T-cell (primary cell): ENCODE measurements at regions not wholly inside any gene's neighbourhood (a gene's known extent, or its start where the extent isn't known, plus 50 kb on each side); places are given as distances from the start of the nearest gene placed in this dataset.

ENCODE experiments used
- ATAC-seq, 4 experiments: fragments of 200-7000 bp in 3 of 4; fragments of 150-1000 bp in 1 of 4; cut with Tn5 transposase; replicated peaks in 1 of 4; 1 replicate in 3 of 4; 2 replicates in 1 of 4; pipeline ENCODE4 v1.10.0; 2021; ENCODE audit warnings: moderate library complexity in 3 of 4, mild to moderate bottlenecking in 2 of 4, moderate number of reproducible peaks in 1 of 4
- CTCF ChIA-PET, 2 donors: fragments of 300-600 bp; sonication (Branson Sonifier 250); formaldehyde crosslinking; loops; one replicate each; lab custom pipeline; 2022; ENCODE audit warnings: antibody characterized with exemption in 2 of 2; lab: Charles Lee
- POLR2A ChIA-PET, 2 donors: fragments of 300-600 bp; sonication (Branson Sonifier 250); formaldehyde crosslinking; loops; one replicate each; lab custom pipeline; 2022; ENCODE audit warnings: antibody characterized with exemption in 2 of 2; lab: Charles Lee
- DNase-seq, 35 experiments: peaks; one replicate each; pipeline versions ENCODE4 v3.0.0 to v3.0.0-alpha.2; 2013 to 2023
- H3K27ac ChIP-seq: one replicate; pipeline ENCODE4 v1.5.1; 2013; ENCODE audit warnings: low read length
- H3K27me3 ChIP-seq, 2 experiments: replicated peaks in 1 of 2; 1 replicate in 1 of 2; 2 replicates in 1 of 2; pipeline versions ENCODE4 v1.6.1 to v1.7.0; 2013; ENCODE audit warnings: low read length in 1 of 2, mixed read lengths in 1 of 2; ENCODE audit not compliant: control insufficient read depth in 2 of 2, insufficient read depth in 2 of 2; ENCODE audit errors: extremely low read depth in 1 of 2
- H3K36me3 ChIP-seq, 2 donors: 1 replicate in 1 of 2; 2 replicates in 1 of 2; pipeline versions ENCODE4 v1.6.1 to v1.7.0; 2013; ENCODE audit warnings: low read length in 1 of 2; ENCODE audit not compliant: control insufficient read depth in 2 of 2, insufficient read depth in 1 of 2; ENCODE audit errors: extremely low read depth in 1 of 2
- H3K4me1 ChIP-seq, 2 experiments: 1 replicate in 1 of 2; 2 replicates in 1 of 2; pipeline versions ENCODE4 v1.6.1 to v1.7.0; 2013; ENCODE audit warnings: low read length in 2 of 2, mixed read lengths in 1 of 2; ENCODE audit not compliant: insufficient read depth in 2 of 2, control insufficient read depth in 1 of 2; ENCODE audit errors: extremely low read depth in 1 of 2
- H3K4me3 ChIP-seq, 2 donors: 1 replicate in 1 of 2; 2 replicates in 1 of 2; pipeline versions ENCODE4 v1.5.1 to v1.7.0; 2013; ENCODE audit warnings: mild to moderate bottlenecking in 2 of 2, low read length in 1 of 2, moderate library complexity in 1 of 2; ENCODE audit not compliant: control insufficient read depth in 1 of 2; ENCODE audit errors: extremely low read depth in 1 of 2
- H3K9me3 ChIP-seq: 2 replicates; pipeline ENCODE4 v1.7.0; 2013
- H3K27ac Mint-ChIP-seq, 2 donors: one replicate each; pipeline ENCODE4 v1.8.0; 2020 to 2021; ENCODE audit warnings: mild to moderate bottlenecking in 2 of 2, mixed read lengths in 2 of 2
- H3K27me3 Mint-ChIP-seq, 2 donors: one replicate each; pipeline ENCODE4 v1.8.0; 2021 to 2022; ENCODE audit warnings: mixed read lengths in 2 of 2
- H3K36me3 Mint-ChIP-seq: one replicate; pipeline ENCODE4 v1.8.0; 2021; ENCODE audit warnings: mixed read lengths
- H3K4me1 Mint-ChIP-seq, 3 donors: one replicate each; pipeline ENCODE4 v1.8.0; 2020 to 2022; ENCODE audit warnings: mixed read lengths in 3 of 3, mild to moderate bottlenecking in 1 of 3
- H3K4me3 Mint-ChIP-seq, 3 donors: one replicate each; pipeline ENCODE4 v1.8.0; 2020 to 2022; ENCODE audit warnings: mild to moderate bottlenecking in 3 of 3, mixed read lengths in 3 of 3, moderate library complexity in 3 of 3
- H3K9me3 Mint-ChIP-seq, 3 donors: one replicate each; pipeline ENCODE4 v1.8.0; 2020 to 2022; ENCODE audit warnings: mixed read lengths in 3 of 3
- WGBS: methylation state at CpG from one replicate; pipeline ENCODE4 v1.1.5; 2013; ENCODE audit warnings: missing lambda C conversion rate; ENCODE audit not compliant: insufficient coverage; 5-methylcytosine and 5-hydroxymethylcytosine counted together

GRCh38 chr13:46964789-46965527 lies 68.1 kb upstream of the HTR2A start:
- H3K4me1 Mint-ChIP-seq = no peaks in the 10 kb centered on the region
- H3K36me3 Mint-ChIP-seq = no peaks in the 10 kb centered on the region
- ChIA-PET CTCF (no interaction called here), POLR2A (no interaction called here)
- Histone ChIP-seq H3K36me3 (no peaks in the 10 kb centered on the region), H3K4me1 (no peaks in the 10 kb centered on the region), H3K27me3 (peaks cover 0 to 3% of the 10 kb centered on the region in 2 experiments), H3K9me3 (no peaks in the 10 kb centered on the region), H3K27ac (no peak overlapping the region), H3K4me3 (no peak overlapping the region)
- H3K27ac Mint-ChIP-seq = no peak overlapping the region
- DNase-seq = no peak
- peaks cover 0 to 14% of the 10 kb centered on the region in 2 donors for H3K27me3 Mint-ChIP-seq
- no peaks in the 10 kb centered on the region for H3K9me3 Mint-ChIP-seq
- WGBS = 0% methylated on average over 1 of the region's 2 CpGs
- no peak overlapping the region for H3K4me3 Mint-ChIP-seq
- ATAC-seq = no peak

GRCh38 chr13:46963904-46964303 lies 67.1 kb upstream of the HTR2A start:
- H3K36me3 Mint-ChIP-seq = no peaks in the 10 kb centered on the region
- H3K27ac Mint-ChIP-seq = no peak overlapping the region
- H3K36me3 ChIP-seq = no peaks in the 10 kb centered on the region
- no peak overlapping the region for H3K4me3 Mint-ChIP-seq
- H3K4me1 ChIP-seq = no peaks in the 10 kb centered on the region
- no peaks in the 10 kb centered on the region for H3K9me3 Mint-ChIP-seq
- ChIA-PET POLR2A (no interaction called here), CTCF (no interaction called here)
- H3K4me3 ChIP-seq = no peak overlapping the region
- H3K27me3 ChIP-seq = peaks cover 0 to 3% of the 10 kb centered on the region in 2 experiments
- H3K27ac ChIP-seq = no peak overlapping the region
- H3K4me1 Mint-ChIP-seq = no peaks in the 10 kb centered on the region
- DNase-seq (no peak), ATAC-seq (no peak)
- H3K27me3 Mint-ChIP-seq = peaks cover 0 to 10% of the 10 kb centered on the region in 2 donors
- no peaks in the 10 kb centered on the region for H3K9me3 ChIP-seq
- WGBS = 91% methylated on average over 3 of the region's 4 CpGs

- H3K27me3 Mint-ChIP-seq = peaks cover 5 to 10% of the 10 kb centered on the region in 2 donors
- ATAC-seq (no peak), DNase-seq (no peak)
- H3K27ac Mint-ChIP-seq = no peak overlapping the region
- Histone ChIP-seq H3K27me3 (peaks cover 0 to 3% of the 10 kb centered on the region in 2 experiments), H3K27ac (no peak overlapping the region), H3K36me3 (no peaks in the 10 kb centered on the region), H3K9me3 (no peaks in the 10 kb centered on the region), H3K4me1 (no peaks in the 10 kb centered on the region), H3K4me3 (no peak overlapping the region)
- no CpG with 5 or more reads among the region's 6 CpGs for WGBS
- H3K4me1 Mint-ChIP-seq = no peaks in the 10 kb centered on the region
- no peak overlapping the region for H3K4me3 Mint-ChIP-seq
- ChIA-PET CTCF (interaction anchor here in 1 of 2 donors (0.6 kb wide), 1 partner anchor 29 kb away, joined by 3 read pairs; no protein-coding TSS in a partner anchor), POLR2A (interaction anchor here in 1 of 2 donors (0.7 kb wide), 1 partner anchor 136 kb away, joined by 6 read pairs; no protein-coding TSS in a partner anchor)
- no peaks in the 10 kb centered on the region for H3K36me3 Mint-ChIP-seq
- no peaks in the 10 kb centered on the region for H3K9me3 Mint-ChIP-seq
Observed at GRCh38 chr13:46962281-46962941, 65.6 kb upstream of the HTR2A start.

GRCh38 chr13:46961719-46962118 lies 64.9 kb upstream of the HTR2A start:
- no peak overlapping the region for H3K27ac Mint-ChIP-seq
- POLR2A ChIA-PET = interaction anchor here in 1 of 2 donors (0.7 kb wide), 1 partner anchor 135 kb away, joined by 6 read pairs; no protein-coding TSS in a partner anchor
- CTCF ChIA-PET = interaction anchor here in 1 of 2 donors (0.6 kb wide), 1 partner anchor 30 kb away, joined by 3 read pairs; no protein-coding TSS in a partner anchor

GRCh38 chr13:46953941-46954340 lies 57.1 kb upstream of the HTR2A start:
- CTCF ChIA-PET = no interaction called here

More at GRCh38 chr13:46961719-46962118, 64.9 kb upstream of the HTR2A start:
- WGBS = no CpG with 5 or more reads among the region's 2 CpGs
- no peaks in the 10 kb centered on the region for H3K4me1 Mint-ChIP-seq
- H3K9me3 ChIP-seq = no peaks in the 10 kb centered on the region
- H3K4me3 ChIP-seq = no peak overlapping the region
- peaks cover 5 to 10% of the 10 kb centered on the region in 2 donors for H3K27me3 Mint-ChIP-seq
- no peaks in the 10 kb centered on the region for H3K36me3 Mint-ChIP-seq
- no peak for DNase-seq
- peaks cover 0 to 3% of the 10 kb centered on the region in 2 experiments for H3K27me3 ChIP-seq
- H3K9me3 Mint-ChIP-seq = no peaks in the 10 kb centered on the region
- H3K27ac ChIP-seq = no peak overlapping the region
- H3K36me3 ChIP-seq = no peaks in the 10 kb centered on the region
- no peaks in the 10 kb centered on the region for H3K4me1 ChIP-seq
- H3K4me3 Mint-ChIP-seq = no peak overlapping the region
- ATAC-seq = no peak

GRCh38 chr13:46953331-46953730 lies 56.5 kb upstream of the HTR2A start:
- Mint-ChIP-seq H3K9me3 (no peaks in the 10 kb centered on the region), H3K36me3 (no peaks in the 10 kb centered on the region), H3K4me3 (no peak overlapping the region), H3K4me1 (no peaks in the 10 kb centered on the region), H3K27ac (no peak overlapping the region), H3K27me3 (peaks cover 1 to 9% of the 10 kb centered on the region in 2 donors)
- ATAC-seq (no peak), DNase-seq (no peak)
- H3K36me3 ChIP-seq = no peaks in the 10 kb centered on the region
- no CpG with 5 or more reads among the region's 3 CpGs for whole genome bisulfite sequencing
- ChIA-PET POLR2A (interaction anchor here in 1 of 2 donors (0.6 kb wide), 1 partner anchor 496 kb away, joined by 3 read pairs; no protein-coding TSS in a partner anchor), CTCF (no interaction called here)
- no peak overlapping the region for H3K27ac ChIP-seq
- no peaks in the 10 kb centered on the region for H3K27me3 ChIP-seq
- no peak overlapping the region for H3K4me3 ChIP-seq
- H3K4me1 ChIP-seq = no peaks in the 10 kb centered on the region
- H3K9me3 ChIP-seq = no peaks in the 10 kb centered on the region

More at GRCh38 chr13:46953941-46954340, 57.1 kb upstream of the HTR2A start:
- H3K9me3 ChIP-seq = no peaks in the 10 kb centered on the region
- Mint-ChIP-seq H3K9me3 (no peaks in the 10 kb centered on the region), H3K4me3 (no peak overlapping the region), H3K27ac (no peak overlapping the region), H3K4me1 (no peaks in the 10 kb centered on the region), H3K36me3 (no peaks in the 10 kb centered on the region), H3K27me3 (peaks cover 5 to 9% of the 10 kb centered on the region in 2 donors)
- POLR2A ChIA-PET = interaction anchor here in 1 of 2 donors (0.6 kb wide), 1 partner anchor 495 kb away, joined by 3 read pairs; no protein-coding TSS in a partner anchor
- no CpG with 5 or more reads among the region's 2 CpGs for WGBS
- H3K27ac ChIP-seq = no peak overlapping the region
- no peaks in the 10 kb centered on the region for H3K27me3 ChIP-seq
- no peaks in the 10 kb centered on the region for H3K36me3 ChIP-seq
- DNase-seq (no peak), ATAC-seq (no peak)
- no peak overlapping the region for H3K4me3 ChIP-seq
- no peaks in the 10 kb centered on the region for H3K4me1 ChIP-seq
